ENCODE measurements at regions not wholly inside any gene's neighbourhood (a gene's known extent, or its start where the extent isn't known, plus 50 kb on each side); places are given as distances from the start of the nearest gene placed in this dataset.

GRCh38 chr4:96763546-96763945, 923.7 kb downstream of the PDHA2 start:
- H3K4me3 ChIP-seq (ENCODE audit: insufficient read depth, low read length), result no peak overlapping the region
- peaks cover 11% of the 10 kb centered on the region for H3K9me3 ChIP-seq (ENCODE audit: low read depth, low read length)

GRCh38 chr4:96766359-96766758, 926.5 kb downstream of the PDHA2 start:
- no peaks in the 10 kb centered on the region for H3K36me3 ChIP-seq (ENCODE audit: insufficient read depth, low read length)
- no peaks in the 10 kb centered on the region for H3K79me2 ChIP-seq (ENCODE audit: insufficient read depth, low read length)
- no peak overlapping the region for H3K4me3 ChIP-seq (ENCODE audit: insufficient read depth, low read length)
- no peaks in the 10 kb centered on the region for H4K20me1 ChIP-seq (ENCODE audit: insufficient read depth, low read length)
- no peak overlapping the region for H3K27ac ChIP-seq (ENCODE audit: low read depth, low read length)
- H3K4me1 ChIP-seq (ENCODE audit: insufficient read depth, low read length), result no peaks in the 10 kb centered on the region
- DNase-seq (ENCODE audit: insufficient read length, low spot score, missing footprints), result no peak
- no peaks in the 10 kb centered on the region for H3K27me3 ChIP-seq (ENCODE audit: insufficient read depth, low read length)
- H3K9me3 ChIP-seq (ENCODE audit: low read depth, low read length), result peaks cover 11% of the 10 kb centered on the region
- TF ChIP-seq, protein P1, sequence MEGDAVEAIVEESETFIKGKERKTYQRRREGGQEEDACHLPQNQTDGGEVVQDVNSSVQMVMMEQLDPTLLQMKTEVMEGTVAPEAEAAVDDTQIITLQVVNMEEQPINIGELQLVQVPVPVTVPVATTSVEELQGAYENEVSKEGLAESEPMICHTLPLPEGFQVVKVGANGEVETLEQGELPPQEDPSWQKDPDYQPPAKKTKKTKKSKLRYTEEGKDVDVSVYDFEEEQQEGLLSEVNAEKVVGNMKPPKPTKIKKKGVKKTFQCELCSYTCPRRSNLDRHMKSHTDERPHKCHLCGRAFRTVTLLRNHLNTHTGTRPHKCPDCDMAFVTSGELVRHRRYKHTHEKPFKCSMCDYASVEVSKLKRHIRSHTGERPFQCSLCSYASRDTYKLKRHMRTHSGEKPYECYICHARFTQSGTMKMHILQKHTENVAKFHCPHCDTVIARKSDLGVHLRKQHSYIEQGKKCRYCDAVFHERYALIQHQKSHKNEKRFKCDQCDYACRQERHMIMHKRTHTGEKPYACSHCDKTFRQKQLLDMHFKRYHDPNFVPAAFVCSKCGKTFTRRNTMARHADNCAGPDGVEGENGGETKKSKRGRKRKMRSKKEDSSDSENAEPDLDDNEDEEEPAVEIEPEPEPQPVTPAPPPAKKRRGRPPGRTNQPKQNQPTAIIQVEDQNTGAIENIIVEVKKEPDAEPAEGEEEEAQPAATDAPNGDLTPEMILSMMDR (IDR thresholded peaks at IDR 0.05; ENCODE audit: extremely low read depth, low read depth, low read length), result no peak
- H3K4me2 ChIP-seq (ENCODE audit: insufficient read depth, low read length), result no peak overlapping the region
- H2AFZ ChIP-seq (ENCODE audit: low read length), result no peak overlapping the region

More at GRCh38 chr4:96763546-96763945, 923.7 kb downstream of the PDHA2 start:
- H3K36me3 ChIP-seq (ENCODE audit: insufficient read depth, low read length), result no peaks in the 10 kb centered on the region
- H2AFZ ChIP-seq (ENCODE audit: low read length), result no peak overlapping the region
- H3K4me1 ChIP-seq (ENCODE audit: insufficient read depth, low read length), result no peaks in the 10 kb centered on the region
- no peak overlapping the region for H3K4me2 ChIP-seq (ENCODE audit: insufficient read depth, low read length)
- TF ChIP-seq, protein P1 (IDR thresholded peaks at IDR 0.05; ENCODE audit: extremely low read depth, low read depth, low read length), result no peak
- DNase-seq (ENCODE audit: insufficient read length, low spot score, missing footprints), result no peak
- no peak overlapping the region for H3K27ac ChIP-seq (ENCODE audit: low read depth, low read length)
- no peaks in the 10 kb centered on the region for H3K27me3 ChIP-seq (ENCODE audit: insufficient read depth, low read length)
- H4K20me1 ChIP-seq (ENCODE audit: insufficient read depth, low read length), result no peaks in the 10 kb centered on the region
- H3K79me2 ChIP-seq (ENCODE audit: insufficient read depth, low read length), result no peaks in the 10 kb centered on the region

GRCh38 chr4:96767815-96768480, 928.1 kb downstream of the PDHA2 start:
- Histone ChIP-seq H3K9me3 (ENCODE audit: low read depth, low read length) (peaks cover 11% of the 10 kb centered on the region), H4K20me1 (ENCODE audit: insufficient read depth, low read length) (no peaks in the 10 kb centered on the region), H3K27ac (ENCODE audit: low read depth, low read length) (no peak overlapping the region), H2AFZ (ENCODE audit: low read length) (no peak overlapping the region), H3K4me2 (ENCODE audit: insufficient read depth, low read length) (no peak overlapping the region), H3K27me3 (ENCODE audit: insufficient read depth, low read length) (no peaks in the 10 kb centered on the region), H3K4me1 (ENCODE audit: insufficient read depth, low read length) (no peaks in the 10 kb centered on the region), H3K4me3 (ENCODE audit: insufficient read depth, low read length) (no peak overlapping the region), H3K36me3 (ENCODE audit: insufficient read depth, low read length) (no peaks in the 10 kb centered on the region), H3K79me2 (ENCODE audit: insufficient read depth, low read length) (no peaks in the 10 kb centered on the region)
- TF ChIP-seq, protein P1 (IDR thresholded peaks at IDR 0.05; ENCODE audit: extremely low read depth, low read depth, low read length), result no peak
- DNase-seq (ENCODE audit: insufficient read length, low spot score, missing footprints), result no peak

- TF ChIP-seq, protein P1 (IDR thresholded peaks at IDR 0.05; ENCODE audit: extremely low read depth, low read depth, low read length), result no peak
- Histone ChIP-seq H2AFZ (ENCODE audit: low read length) (no peak overlapping the region), H3K79me2 (ENCODE audit: insufficient read depth, low read length) (no peaks in the 10 kb centered on the region), H4K20me1 (ENCODE audit: insufficient read depth, low read length) (no peaks in the 10 kb centered on the region), H3K4me1 (ENCODE audit: insufficient read depth, low read length) (no peaks in the 10 kb centered on the region), H3K4me3 (ENCODE audit: insufficient read depth, low read length) (no peak overlapping the region), H3K27ac (ENCODE audit: low read depth, low read length) (no peak overlapping the region), H3K27me3 (ENCODE audit: insufficient read depth, low read length) (no peaks in the 10 kb centered on the region), H3K9me3 (ENCODE audit: low read depth, low read length) (no peaks in the 10 kb centered on the region), H3K4me2 (ENCODE audit: insufficient read depth, low read length) (no peak overlapping the region), H3K36me3 (ENCODE audit: insufficient read depth, low read length) (no peaks in the 10 kb centered on the region)
- DNase-seq (ENCODE audit: insufficient read length, low spot score, missing footprints), result no peak
Observed at GRCh38 chr4:96775501-96775900, 935.6 kb downstream of the PDHA2 start.
